ENCODE measurements at regions not wholly inside any gene's neighbourhood (a gene's known extent, or its start where the extent isn't known, plus 50 kb on each side); places are given as distances from the start of the nearest gene placed in this dataset.

DNA sequence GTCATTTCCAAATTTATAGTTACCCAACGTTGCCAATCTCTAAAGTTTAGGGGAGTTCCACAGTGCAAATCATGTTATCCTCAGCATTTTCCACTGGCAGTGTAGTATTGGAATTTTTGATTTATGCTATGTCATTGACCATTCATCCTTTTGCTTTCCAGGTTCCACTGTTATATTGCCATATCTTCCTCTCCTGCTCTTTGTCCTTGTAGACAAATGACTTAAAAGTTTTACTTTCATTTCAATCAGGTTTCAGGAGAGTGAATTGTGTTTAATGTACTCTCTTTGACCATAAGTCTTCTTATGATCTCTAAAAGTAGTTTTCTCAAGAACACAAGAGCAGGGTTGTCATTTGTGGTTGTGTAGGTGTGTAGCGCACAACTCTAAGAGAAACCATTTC is 274.6 kb downstream of the COG6 start:
- no peak for TF ChIP-seq POLR2A (IDR thresholded peaks at IDR 0.05)
- TF ChIP-seq, protein P1, sequence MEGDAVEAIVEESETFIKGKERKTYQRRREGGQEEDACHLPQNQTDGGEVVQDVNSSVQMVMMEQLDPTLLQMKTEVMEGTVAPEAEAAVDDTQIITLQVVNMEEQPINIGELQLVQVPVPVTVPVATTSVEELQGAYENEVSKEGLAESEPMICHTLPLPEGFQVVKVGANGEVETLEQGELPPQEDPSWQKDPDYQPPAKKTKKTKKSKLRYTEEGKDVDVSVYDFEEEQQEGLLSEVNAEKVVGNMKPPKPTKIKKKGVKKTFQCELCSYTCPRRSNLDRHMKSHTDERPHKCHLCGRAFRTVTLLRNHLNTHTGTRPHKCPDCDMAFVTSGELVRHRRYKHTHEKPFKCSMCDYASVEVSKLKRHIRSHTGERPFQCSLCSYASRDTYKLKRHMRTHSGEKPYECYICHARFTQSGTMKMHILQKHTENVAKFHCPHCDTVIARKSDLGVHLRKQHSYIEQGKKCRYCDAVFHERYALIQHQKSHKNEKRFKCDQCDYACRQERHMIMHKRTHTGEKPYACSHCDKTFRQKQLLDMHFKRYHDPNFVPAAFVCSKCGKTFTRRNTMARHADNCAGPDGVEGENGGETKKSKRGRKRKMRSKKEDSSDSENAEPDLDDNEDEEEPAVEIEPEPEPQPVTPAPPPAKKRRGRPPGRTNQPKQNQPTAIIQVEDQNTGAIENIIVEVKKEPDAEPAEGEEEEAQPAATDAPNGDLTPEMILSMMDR (IDR thresholded peaks at IDR 0.05 in 8 of 11, conservative IDR thresholded peaks at IDR 0.05 in 3 of 11): no peak
